K562 (cell line): ENCODE measurements at regions not wholly inside any gene's neighbourhood (a gene's known extent, or its start where the extent isn't known, plus 50 kb on each side); places are given as distances from the start of the nearest gene placed in this dataset.

Source experiments
- ATAC-seq: fragments of 200-7000 bp; cut with Tn5 transposase; 3 replicates; pipeline ENCODE4 v1.9.1; 2020; ENCODE audit warnings: moderate library complexity
- BruUV-seq: library from RNA; stranded (reverse); fragments of 400-500 nt; replicated peaks from 2 replicates; lab custom pipeline; 2021; lab: Mats Ljungman, UMichigan
- CTCF ChIA-PET: fragments of 300-600 bp; formaldehyde crosslinking; extraction: SDS; loops from one replicate; lab custom pipeline; 2021; ENCODE audit warnings: low intra/inter-chr PET ratio; lab: Yijun Ruan, JAX
- POLR2A ChIA-PET: fragments of 300-600, 350-650 bp; sonication (Branson Sonifier 250); formaldehyde crosslinking; extraction: SDS; loops from one replicate; lab custom pipeline; 2021; ENCODE audit warnings: antibody characterized with exemption, inconsistent platforms; lab: Yijun Ruan, JAX
- DNase-seq, 4 experiments: peaks; one replicate each; pipeline versions ENCODE4 v3.0.0 to v3.0.0-alpha.2; 2011 to 2018; ENCODE audit warnings: low spot score in 3 of 4, mixed read lengths in 3 of 4; ENCODE audit errors: extremely low read depth in 1 of 4
- FAIRE-seq: peaks from 2 replicates; lab custom pipeline; 2011; peaks lifted over from hg19 to GRCh38; lab: Jason Lieb, UNC
- H2AFZ ChIP-seq: 2 replicates; pipeline ENCODE4 v1.6.0; 2011; ENCODE audit warnings: low read depth, low read length, control low read depth, inconsistent platforms
- H3K27ac ChIP-seq: fragments of 200-600 bp; 3 replicates; pipeline ENCODE4 v1.8.0; 2011; ENCODE audit warnings: low read depth, mild to moderate bottlenecking, control low read depth, inconsistent platforms, low read length, moderate library complexity, mixed read lengths; ENCODE audit errors: extremely low read depth
- H3K27me3 ChIP-seq, 2 experiments: fragments of 300-600 bp in 1 of 2; 2 replicates in 1 of 2; 3 replicates in 1 of 2; pipeline versions ENCODE4 v1.6.0 to v1.8.0; 2011; ENCODE audit warnings: inconsistent platforms in 2 of 2, low read length in 2 of 2, mild to moderate bottlenecking in 1 of 2, mixed read lengths in 1 of 2, moderate library complexity in 1 of 2; ENCODE audit not compliant: control insufficient read depth in 2 of 2, insufficient read depth in 2 of 2
- H3K36me3 ChIP-seq: fragments of 300-600 bp; 3 replicates; pipeline ENCODE4 v1.8.0; 2011; ENCODE audit warnings: mild to moderate bottlenecking, low read length, inconsistent platforms; ENCODE audit not compliant: control insufficient read depth, insufficient read depth
- H3K4me1 ChIP-seq, 2 experiments: fragments of 200-600 bp in 1 of 2; replicated peaks in 1 of 2; 2 replicates in 1 of 2; 3 replicates in 1 of 2; pipeline versions ENCODE4 v1.5.1 to v1.8.0; 2011; ENCODE audit warnings: inconsistent platforms in 2 of 2, low read length in 2 of 2, mild to moderate bottlenecking in 1 of 2, mixed read lengths in 1 of 2, moderate library complexity in 1 of 2; ENCODE audit not compliant: control insufficient read depth in 2 of 2, insufficient read depth in 2 of 2
- H3K4me2 ChIP-seq: 2 replicates; pipeline ENCODE4 v1.6.1; 2011; ENCODE audit warnings: low read length, control low read depth, inconsistent platforms, mixed read lengths; ENCODE audit not compliant: insufficient read depth
- H3K4me3 ChIP-seq: fragments of 200-600 bp; sonication (generic), shearing (Covaris generic); 2 replicates; pipeline ENCODE4 v1.5.1; 2016; ENCODE audit warnings: control low read depth, inconsistent platforms
- H3K79me2 ChIP-seq: fragments of 200-600 bp; 3 replicates; pipeline ENCODE4 v1.8.0; 2011; ENCODE audit warnings: low read length, inconsistent platforms; ENCODE audit not compliant: control insufficient read depth, insufficient read depth
- H3K9ac ChIP-seq, 2 experiments: 2 replicates each; pipeline versions ENCODE4 v1.6.0 to v1.6.1; 2011; ENCODE audit warnings: low read depth in 2 of 2, low read length in 2 of 2, control low read depth in 1 of 2, inconsistent platforms in 1 of 2, mild to moderate bottlenecking in 1 of 2, mixed read lengths in 1 of 2; ENCODE audit not compliant: insufficient read depth in 1 of 2
- H3K9me1 ChIP-seq: one replicate; pipeline ENCODE4 v1.6.0; 2011; ENCODE audit warnings: inconsistent platforms, mild to moderate bottlenecking, low read length, moderate library complexity; ENCODE audit not compliant: control insufficient read depth, insufficient read depth
- H3K9me3 ChIP-seq: replicated peaks from 2 replicates; pipeline ENCODE4 v1.5.1; 2011; ENCODE audit warnings: low read depth, low read length, inconsistent platforms; ENCODE audit not compliant: control insufficient read depth, insufficient read depth
- H4K20me1 ChIP-seq: replicated peaks from 2 replicates; pipeline ENCODE4 v1.6.1; 2011; ENCODE audit warnings: low read length, inconsistent platforms, mixed read lengths; ENCODE audit not compliant: control insufficient read depth, insufficient read depth
- ADNP ChIP-seq: fragments of 200-800 bp; sonication (Bioruptor generic); IDR thresholded peaks from 2 replicates; pipeline ENCODE4 v1.6.1; 2016; ENCODE audit warnings: missing genetic modification characterization, missing compliant biosample characterization
- EWSR1 ChIP-seq: fragments of 450-650 bp; IDR thresholded peaks from 2 replicates; pipeline ENCODE4 v1.6.1; 2018; ENCODE audit warnings: borderline replicate concordance, mild to moderate bottlenecking, low read depth, moderate library complexity; ENCODE audit not compliant: partially characterized antibody
- HDAC2 ChIP-seq: fragments of 450-650 bp; IDR thresholded peaks from 2 replicates; pipeline ENCODE4 v1.6.1; 2016; ENCODE audit warnings: mild to moderate bottlenecking
- HIVEP1 ChIP-seq: fragments of 250-450 bp; sonication (Bioruptor Pico); IDR thresholded peaks from 2 replicates; pipeline ENCODE4 v1.4.0; 2020; ENCODE audit warnings: mild to moderate bottlenecking
- MIER1 ChIP-seq: fragments of 450-650 bp; IDR thresholded peaks from 2 replicates; pipeline ENCODE4 v1.6.1; 2016; ENCODE audit warnings: antibody characterized with exemption, mild to moderate bottlenecking, low read depth
- SAP30 ChIP-seq: fragments of 200-600 bp; sonication (generic); IDR thresholded peaks from 2 replicates; pipeline ENCODE4 v1.6.1; 2012; ENCODE audit warnings: borderline replicate concordance, low read depth, mild to moderate bottlenecking, moderate library complexity, low read length, control low read depth, inconsistent platforms; ENCODE audit not compliant: insufficient read depth, poor library complexity, severe bottlenecking
- TRIM24 ChIP-seq, 2 experiments: fragments of 450-650 bp; IDR thresholded peaks; 2 replicates each; pipeline ENCODE4 v1.6.1; 2016
- ZNF124 ChIP-seq: sonication (generic); formaldehyde crosslinking; IDR thresholded peaks from 2 replicates; pipeline ENCODE4 v1.8.1; 2022; ENCODE audit warnings: missing genetic modification reagents
- ZNF583 ChIP-seq: fragments of 250-450 bp; sonication (Bioruptor Pico); IDR thresholded peaks from 2 replicates; pipeline ENCODE4 v1.4.0; 2020
- WGBS: fragments of 100-300 bp; shearing (Covaris generic); methylation state at CpG from one replicate; pipeline ENCODE4 v1.1.6; 2016; ENCODE audit warnings: low coverage, mixed read lengths; ENCODE audit not compliant: insufficient coverage; ENCODE audit errors: missing lambda C conversion rate; 5-methylcytosine and 5-hydroxymethylcytosine counted together
- in situ Hi-C: fragments of 300-500 bp; cut with MboI; formaldehyde crosslinking; loops from 4 replicates; pipeline ENCODE4 v1.15.0; 2018; ENCODE audit warnings: inconsistent platforms, mixed read lengths
- intact Hi-C: fragments of 100-400 bp; cut with micrococcal nuclease; formaldehyde crosslinking; loops from 2 replicates; pipeline ENCODE4 v1.14.2; 2022
- TF ChIP-seq, protein P1 (sequence below): sonication (generic); formaldehyde crosslinking; IDR thresholded peaks from 2 replicates; pipeline ENCODE4 v1.8.0; 2023; ENCODE audit warnings: mild to moderate bottlenecking, missing genetic modification reagents
- TF ChIP-seq, protein P2 (sequence below), 2 experiments: fragments of 450-650 bp; IDR thresholded peaks; 2 replicates each; pipeline ENCODE4 v1.6.1; 2016; ENCODE audit warnings: mild to moderate bottlenecking in 2 of 2, borderline replicate concordance in 1 of 2, low read depth in 1 of 2, moderate library complexity in 1 of 2

DNA sequence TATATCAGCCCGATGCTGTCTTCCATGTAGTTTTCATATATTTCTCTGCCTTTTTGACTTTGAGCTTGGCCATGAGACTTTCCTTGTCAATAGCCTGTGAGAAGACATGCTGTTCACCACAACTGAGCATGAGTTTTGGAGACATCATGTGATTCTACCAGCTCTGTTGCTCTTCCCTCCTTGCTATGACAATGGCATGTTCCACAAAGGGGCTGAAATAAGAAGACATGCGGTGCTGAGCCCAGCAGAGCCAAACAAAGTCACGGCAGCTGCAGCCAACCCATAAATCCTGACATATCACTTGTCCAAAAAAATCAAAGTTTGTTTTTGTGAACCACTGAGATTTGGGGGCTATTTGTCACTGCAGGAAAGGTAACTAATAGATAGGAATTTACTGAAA is 343.4 kb upstream of the KITLG start:
- Histone ChIP-seq H3K9me3 (no peaks in the 10 kb centered on the region; the same call in 1 of the 2 replicates), H3K4me1 (no peaks in the 10 kb centered on the region), H3K27me3 (no peaks in the 10 kb centered on the region), H2AFZ (no peak overlapping the region), H3K9me1 (no peaks in the 10 kb centered on the region), H3K27ac (no peak overlapping the region), H3K4me3 (no peak overlapping the region), H3K36me3 (no peaks in the 10 kb centered on the region), H3K4me2 (no peak overlapping the region), H3K9ac (no peak overlapping the region), H4K20me1 (no peaks in the 10 kb centered on the region), H3K79me2 (no peaks in the 10 kb centered on the region)
- WGBS = 0% methylated on average over 3 of the region's 3 CpGs
- CTCF ChIA-PET = no interaction called here
- intact Hi-C loops = no loop called here
- in situ Hi-C loops = no loop called here
- POLR2A ChIA-PET = interaction anchor here (1.2 kb wide), 1 partner anchor 11 kb away, joined by 3 read pairs; no protein-coding TSS in a partner anchor
- FAIRE-seq (no peak), ATAC-seq (no peak), DNase-seq (no peak)
- no TSS peak for BruUV-seq
- TF ChIP-seq, protein P1, sequence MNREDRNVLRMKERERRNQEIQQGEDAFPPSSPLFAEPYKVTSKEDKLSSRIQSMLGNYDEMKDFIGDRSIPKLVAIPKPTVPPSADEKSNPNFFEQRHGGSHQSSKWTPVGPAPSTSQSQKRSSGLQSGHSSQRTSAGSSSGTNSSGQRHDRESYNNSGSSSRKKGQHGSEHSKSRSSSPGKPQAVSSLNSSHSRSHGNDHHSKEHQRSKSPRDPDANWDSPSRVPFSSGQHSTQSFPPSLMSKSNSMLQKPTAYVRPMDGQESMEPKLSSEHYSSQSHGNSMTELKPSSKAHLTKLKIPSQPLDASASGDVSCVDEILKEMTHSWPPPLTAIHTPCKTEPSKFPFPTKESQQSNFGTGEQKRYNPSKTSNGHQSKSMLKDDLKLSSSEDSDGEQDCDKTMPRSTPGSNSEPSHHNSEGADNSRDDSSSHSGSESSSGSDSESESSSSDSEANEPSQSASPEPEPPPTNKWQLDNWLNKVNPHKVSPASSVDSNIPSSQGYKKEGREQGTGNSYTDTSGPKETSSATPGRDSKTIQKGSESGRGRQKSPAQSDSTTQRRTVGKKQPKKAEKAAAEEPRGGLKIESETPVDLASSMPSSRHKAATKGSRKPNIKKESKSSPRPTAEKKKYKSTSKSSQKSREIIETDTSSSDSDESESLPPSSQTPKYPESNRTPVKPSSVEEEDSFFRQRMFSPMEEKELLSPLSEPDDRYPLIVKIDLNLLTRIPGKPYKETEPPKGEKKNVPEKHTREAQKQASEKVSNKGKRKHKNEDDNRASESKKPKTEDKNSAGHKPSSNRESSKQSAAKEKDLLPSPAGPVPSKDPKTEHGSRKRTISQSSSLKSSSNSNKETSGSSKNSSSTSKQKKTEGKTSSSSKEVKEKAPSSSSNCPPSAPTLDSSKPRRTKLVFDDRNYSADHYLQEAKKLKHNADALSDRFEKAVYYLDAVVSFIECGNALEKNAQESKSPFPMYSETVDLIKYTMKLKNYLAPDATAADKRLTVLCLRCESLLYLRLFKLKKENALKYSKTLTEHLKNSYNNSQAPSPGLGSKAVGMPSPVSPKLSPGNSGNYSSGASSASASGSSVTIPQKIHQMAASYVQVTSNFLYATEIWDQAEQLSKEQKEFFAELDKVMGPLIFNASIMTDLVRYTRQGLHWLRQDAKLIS (CRISPR knock-in tag) = no peak
- TF ChIP-seq SAP30 = no peak
- no peak for TF ChIP-seq ADNP
- no peak for TF ChIP-seq ZNF583 (CRISPR knock-in tag)
- TF ChIP-seq MIER1 = no peak
- TF ChIP-seq, protein P2, sequence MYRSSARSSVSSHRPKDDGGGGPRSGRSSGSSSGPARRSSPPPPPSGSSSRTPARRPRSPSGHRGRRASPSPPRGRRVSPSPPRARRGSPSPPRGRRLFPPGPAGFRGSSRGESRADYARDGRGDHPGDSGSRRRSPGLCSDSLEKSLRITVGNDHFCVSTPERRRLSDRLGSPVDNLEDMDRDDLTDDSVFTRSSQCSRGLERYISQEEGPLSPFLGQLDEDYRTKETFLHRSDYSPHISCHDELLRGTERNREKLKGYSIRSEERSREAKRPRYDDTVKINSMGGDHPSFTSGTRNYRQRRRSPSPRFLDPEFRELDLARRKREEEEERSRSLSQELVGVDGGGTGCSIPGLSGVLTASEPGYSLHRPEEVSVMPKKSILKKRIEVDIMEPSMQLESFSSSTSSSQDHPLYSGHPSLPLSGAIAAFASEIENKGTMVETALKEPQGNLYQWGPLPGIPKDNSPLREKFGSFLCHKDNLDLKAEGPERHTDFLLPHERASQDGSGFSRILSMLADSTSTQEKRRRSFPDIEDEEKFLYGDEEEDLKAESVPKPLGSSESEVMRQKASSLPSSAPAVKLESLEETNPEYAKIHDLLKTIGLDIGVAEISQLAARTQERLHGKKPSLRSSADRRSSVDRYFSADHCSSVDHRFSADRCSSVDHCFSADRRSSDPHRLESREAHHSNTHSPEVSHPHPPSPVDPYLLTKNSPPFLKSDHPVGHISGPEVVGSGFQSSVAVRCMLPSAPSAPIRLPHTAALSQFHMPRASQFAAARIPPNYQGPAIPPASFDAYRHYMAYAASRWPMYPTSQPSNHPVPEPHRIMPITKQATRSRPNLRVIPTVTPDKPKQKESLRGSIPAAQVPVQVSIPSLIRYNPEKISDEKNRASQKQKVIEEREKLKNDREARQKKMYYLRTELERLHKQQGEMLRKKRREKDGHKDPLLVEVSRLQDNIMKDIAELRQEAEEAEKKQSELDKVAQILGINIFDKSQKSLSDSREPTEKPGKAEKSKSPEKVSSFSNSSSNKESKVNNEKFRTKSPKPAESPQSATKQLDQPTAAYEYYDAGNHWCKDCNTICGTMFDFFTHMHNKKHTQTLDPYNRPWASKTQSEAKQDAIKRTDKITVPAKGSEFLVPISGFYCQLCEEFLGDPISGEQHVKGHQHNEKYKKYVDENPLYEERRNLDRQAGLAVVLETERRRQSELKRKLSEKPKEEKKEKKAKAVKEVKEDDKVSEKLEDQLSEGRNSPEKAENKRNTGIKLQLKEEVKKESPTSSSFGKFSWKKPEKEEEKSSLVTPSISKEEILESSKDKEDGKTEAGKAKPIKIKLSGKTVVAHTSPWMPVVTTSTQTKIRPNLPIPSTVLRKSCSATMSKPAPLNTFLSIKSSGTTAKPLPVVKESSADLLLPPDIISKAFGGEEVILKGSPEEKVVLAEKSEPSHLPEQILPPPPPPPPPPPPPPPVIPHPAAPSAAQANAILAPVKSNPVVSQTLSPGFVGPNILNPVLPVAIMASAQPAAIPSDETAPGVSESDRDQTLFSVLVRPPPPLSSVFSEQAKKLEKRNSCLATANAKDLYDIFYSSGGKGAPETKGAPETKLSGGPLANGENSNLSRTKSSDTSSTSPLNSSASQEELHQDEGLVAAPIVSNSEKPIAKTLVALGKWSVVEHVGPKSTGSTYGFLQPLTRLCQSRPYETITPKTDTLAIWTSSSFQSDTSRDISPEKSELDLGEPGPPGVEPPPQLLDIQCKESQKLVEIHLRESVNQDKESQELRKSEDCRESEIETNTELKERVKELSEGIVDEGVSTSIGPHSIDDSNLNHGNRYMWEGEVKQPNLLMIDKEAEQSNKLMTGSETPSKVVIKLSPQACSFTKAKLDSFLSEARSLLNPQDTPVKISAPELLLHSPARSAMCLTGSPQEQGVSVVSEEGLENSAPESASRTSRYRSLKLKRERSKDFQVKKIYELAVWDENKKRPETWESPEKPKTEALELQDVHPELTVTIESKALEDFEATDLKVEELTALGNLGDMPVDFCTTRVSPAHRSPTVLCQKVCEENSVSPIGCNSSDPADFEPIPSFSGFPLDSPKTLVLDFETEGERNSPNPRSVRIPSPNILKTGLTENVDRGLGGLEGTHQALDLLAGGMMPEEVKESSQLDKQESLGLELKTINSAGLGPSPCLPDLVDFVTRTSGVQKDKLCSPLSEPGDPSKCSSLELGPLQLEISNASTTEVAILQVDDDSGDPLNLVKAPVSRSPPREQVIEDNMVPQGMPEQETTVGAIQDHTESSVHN (IDR thresholded peaks at IDR 0.05; ENCODE audit: borderline replicate concordance in 1 of 2, low read depth in 1 of 2) = no peak
- no peak for TF ChIP-seq HDAC2
- TF ChIP-seq EWSR1 = no peak
- TF ChIP-seq TRIM24 (IDR thresholded peaks at IDR 0.05) = no peak
- no peak for TF ChIP-seq ZNF124
- no peak for TF ChIP-seq HIVEP1 (CRISPR knock-in tag)
